B cell (primary cell): ENCODE measurements at regions not wholly inside any gene's neighbourhood (a gene's known extent, or its start where the extent isn't known, plus 50 kb on each side); places are given as distances from the start of the nearest gene placed in this dataset.

Experiments used
- CTCF ChIP-seq: fragments of 200-600 bp; IDR thresholded peaks from one replicate; pipeline ENCODE4 v1.8.0; 2022; ENCODE audit warnings: antibody characterized with exemption, mild to moderate bottlenecking
- EZH2 ChIP-seq: IDR thresholded peaks from 2 replicates; pipeline ENCODE4 v1.6.1; 2012; ENCODE audit warnings: borderline replicate concordance, low read depth, mild to moderate bottlenecking, moderate library complexity, low read length; ENCODE audit not compliant: insufficient read depth, poor library complexity, severe bottlenecking

GRCh38 chr6:126926926-126927325 is 191.5 kb upstream of the RSPO3 start:
- TF ChIP-seq CTCF (no peak), EZH2 (no peak)
